Bronchial epithelial cell (primary cell): ENCODE measurements at regions not wholly inside any gene's neighbourhood (a gene's known extent, or its start where the extent isn't known, plus 50 kb on each side); places are given as distances from the start of the nearest gene placed in this dataset.

Source experiments
- DNase-seq: peaks from one replicate; pipeline ENCODE4 v3.0.0-alpha.2; 2010; ENCODE audit warnings: low read depth
- FAIRE-seq: peaks from 2 replicates; lab custom pipeline; 2011; peaks lifted over from hg19 to GRCh38; lab: Jason Lieb, UNC
- H3K27me3 ChIP-seq: 2 replicates; pipeline ENCODE4 v1.5.1; 2011; ENCODE audit warnings: low read length; ENCODE audit not compliant: control insufficient read depth, insufficient read depth
- H3K36me3 ChIP-seq: 2 replicates; pipeline ENCODE4 v1.5.1; 2011; ENCODE audit warnings: low read length; ENCODE audit not compliant: control insufficient read depth, insufficient read depth
- H3K4me3 ChIP-seq: 2 replicates; pipeline ENCODE4 v1.5.1; 2011; ENCODE audit warnings: mild to moderate bottlenecking, low read depth, low read length, control low read depth
- TF ChIP-seq, protein P1 (sequence below): IDR thresholded peaks from 2 replicates; pipeline ENCODE4 v1.5.1; 2011; ENCODE audit warnings: mild to moderate bottlenecking, moderate library complexity, low read length, control low read depth, inconsistent platforms; ENCODE audit not compliant: insufficient read depth, severe bottlenecking

- Histone ChIP-seq H3K36me3 (no peaks in the 10 kb centered on the region), H3K4me3 (no peak overlapping the region), H3K27me3 (no peaks in the 10 kb centered on the region)
- FAIRE-seq (no peak), DNase-seq (no peak)
- TF ChIP-seq, protein P1, sequence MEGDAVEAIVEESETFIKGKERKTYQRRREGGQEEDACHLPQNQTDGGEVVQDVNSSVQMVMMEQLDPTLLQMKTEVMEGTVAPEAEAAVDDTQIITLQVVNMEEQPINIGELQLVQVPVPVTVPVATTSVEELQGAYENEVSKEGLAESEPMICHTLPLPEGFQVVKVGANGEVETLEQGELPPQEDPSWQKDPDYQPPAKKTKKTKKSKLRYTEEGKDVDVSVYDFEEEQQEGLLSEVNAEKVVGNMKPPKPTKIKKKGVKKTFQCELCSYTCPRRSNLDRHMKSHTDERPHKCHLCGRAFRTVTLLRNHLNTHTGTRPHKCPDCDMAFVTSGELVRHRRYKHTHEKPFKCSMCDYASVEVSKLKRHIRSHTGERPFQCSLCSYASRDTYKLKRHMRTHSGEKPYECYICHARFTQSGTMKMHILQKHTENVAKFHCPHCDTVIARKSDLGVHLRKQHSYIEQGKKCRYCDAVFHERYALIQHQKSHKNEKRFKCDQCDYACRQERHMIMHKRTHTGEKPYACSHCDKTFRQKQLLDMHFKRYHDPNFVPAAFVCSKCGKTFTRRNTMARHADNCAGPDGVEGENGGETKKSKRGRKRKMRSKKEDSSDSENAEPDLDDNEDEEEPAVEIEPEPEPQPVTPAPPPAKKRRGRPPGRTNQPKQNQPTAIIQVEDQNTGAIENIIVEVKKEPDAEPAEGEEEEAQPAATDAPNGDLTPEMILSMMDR, result no peak
Observed at GRCh38 chr3:23659840-23660430, 145.8 kb upstream of the UBE2E1 start.

DNA sequence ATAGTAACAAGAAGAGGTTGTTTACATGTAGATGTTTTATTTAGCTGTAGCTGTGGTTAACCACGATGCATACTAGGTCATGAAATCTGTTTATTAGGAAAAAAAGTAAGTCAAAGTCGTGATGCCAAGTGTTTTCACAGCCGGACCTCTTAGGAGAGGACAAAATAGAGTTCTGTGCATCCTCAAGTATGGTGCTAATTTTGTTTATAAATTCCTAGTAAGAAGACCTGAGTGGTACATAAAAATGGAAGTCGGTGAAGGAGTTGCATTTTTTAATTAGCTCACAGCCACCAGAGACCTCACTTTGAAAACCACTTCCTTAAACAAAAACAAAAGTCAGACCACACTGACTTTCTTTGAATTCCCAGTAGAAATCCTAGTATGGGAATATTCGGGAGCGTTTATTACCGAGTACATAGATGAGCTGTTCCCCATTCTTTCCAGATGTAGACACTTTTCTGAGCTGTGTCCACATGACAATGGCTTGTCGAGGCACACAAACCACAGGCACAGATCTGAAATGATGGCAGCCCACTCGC is 143.6 kb upstream of the UBE2E1 start:
- no peak overlapping the region for H3K4me3 ChIP-seq
- FAIRE-seq (no peak), DNase-seq (no peak)
- H3K36me3 ChIP-seq, result no peaks in the 10 kb centered on the region
- TF ChIP-seq, protein P1, result no peak
- no peaks in the 10 kb centered on the region for H3K27me3 ChIP-seq

DNA sequence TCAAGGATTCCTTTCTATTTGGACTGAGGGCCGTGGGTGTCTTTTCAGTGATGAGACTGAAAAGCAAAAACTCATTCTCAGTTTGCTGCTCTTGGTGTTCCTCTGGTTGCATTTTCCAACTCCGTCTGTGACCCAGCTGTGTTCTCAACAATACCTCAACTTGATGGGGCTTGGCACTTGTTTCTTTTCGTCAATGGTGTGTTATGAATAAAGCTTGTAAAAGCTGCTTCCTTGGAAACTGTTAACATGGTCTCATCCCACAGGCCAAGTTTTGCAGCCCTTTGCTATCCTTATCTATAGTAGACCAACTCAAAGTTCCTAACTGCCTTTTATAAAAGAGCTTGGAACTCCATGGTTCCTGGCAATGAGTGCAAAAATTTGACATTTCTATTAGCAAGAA is 142.5 kb upstream of the UBE2E1 start:
- DNase-seq (no peak), FAIRE-seq (no peak)
- Histone ChIP-seq H3K27me3 (no peaks in the 10 kb centered on the region), H3K36me3 (no peaks in the 10 kb centered on the region), H3K4me3 (no peak overlapping the region)
- TF ChIP-seq, protein P1, result no peak

- TF ChIP-seq, protein P1, result no peak
- no peak for DNase-seq
- no peaks in the 10 kb centered on the region for H3K27me3 ChIP-seq
- no peak for FAIRE-seq
- no peaks in the 10 kb centered on the region for H3K36me3 ChIP-seq
- no peak overlapping the region for H3K4me3 ChIP-seq
Observed at GRCh38 chr3:23663661-23664186, 142.0 kb upstream of the UBE2E1 start.

DNA sequence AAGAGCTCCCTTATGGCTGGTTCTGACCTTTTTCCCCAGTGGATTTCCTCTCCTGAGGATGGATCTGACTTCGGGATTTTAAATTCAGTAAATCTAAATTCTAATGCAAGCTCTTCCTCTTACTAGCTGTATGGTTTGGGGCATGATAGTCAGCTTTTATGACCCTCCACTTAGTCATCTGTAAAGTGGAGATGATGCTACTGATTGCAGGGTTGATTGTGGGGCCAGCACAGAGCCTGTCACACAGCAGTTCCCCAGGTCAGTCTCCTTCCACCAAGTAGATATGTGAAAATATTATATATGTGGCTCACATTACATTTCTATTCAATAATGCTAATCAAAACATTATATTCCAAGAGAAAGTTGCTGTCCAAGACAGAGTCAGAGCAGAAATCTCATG is 141.3 kb upstream of the UBE2E1 start:
- Histone ChIP-seq H3K27me3 (no peaks in the 10 kb centered on the region), H3K36me3 (no peaks in the 10 kb centered on the region), H3K4me3 (no peak overlapping the region)
- TF ChIP-seq, protein P1, result no peak
- DNase-seq (peak; percentile 58), FAIRE-seq (no peak)
